Liver (tissue), 3 donors: ENCODE measurements at regions not wholly inside any gene's neighbourhood (a gene's known extent, or its start where the extent isn't known, plus 50 kb on each side); places are given as distances from the start of the nearest gene placed in this dataset.

ENCODE experiments used
- GABPA ChIP-seq, 2 donors: IDR thresholded peaks in 1 of 2; conservative IDR thresholded peaks in 1 of 2; 2 replicates each; pipeline ENCODE4 v1.6.1; 2016; ENCODE audit warnings: antibody characterized with exemption in 2 of 2, mild to moderate bottlenecking in 1 of 2, moderate library complexity in 1 of 2
- HNF4G ChIP-seq: IDR thresholded peaks from 2 replicates; pipeline ENCODE4 v1.6.1; 2016; ENCODE audit warnings: antibody characterized with exemption
- JUND ChIP-seq, 2 donors: IDR thresholded peaks; 2 replicates each; pipeline ENCODE4 v1.6.1; 2016; ENCODE audit warnings: antibody characterized with exemption in 2 of 2
- RXRA ChIP-seq, 2 donors: IDR thresholded peaks; 2 replicates each; pipeline ENCODE4 v1.6.1; 2017 to 2018; ENCODE audit warnings: antibody characterized with exemption in 2 of 2, mild to moderate bottlenecking in 1 of 2
- YY1 ChIP-seq: IDR thresholded peaks from 2 replicates; pipeline ENCODE4 v1.6.1; 2016; ENCODE audit warnings: antibody characterized with exemption, mild to moderate bottlenecking
- TF ChIP-seq, protein P1 (sequence below): fragments of 150-350 bp; IDR thresholded peaks from 2 replicates; pipeline ENCODE4 v1.5.1; 2017; ENCODE audit warnings: improper control_type of control experiment, low read depth, low read length; ENCODE audit not compliant: missing input control
- TF ChIP-seq, protein P2 (sequence below): IDR thresholded peaks from 2 replicates; pipeline ENCODE4 v1.6.1; 2016; ENCODE audit warnings: antibody characterized with exemption, mild to moderate bottlenecking
- TF ChIP-seq, protein P3 (sequence below): IDR thresholded peaks from 2 replicates; pipeline ENCODE4 v1.6.1; 2016; ENCODE audit warnings: antibody characterized with exemption
- TF ChIP-seq, protein P4 (sequence below): IDR thresholded peaks from 2 replicates; pipeline ENCODE4 v1.6.1; 2016; ENCODE audit warnings: antibody characterized with exemption
- donor health status: healthy.
- donor health status: healthy.

DNA sequence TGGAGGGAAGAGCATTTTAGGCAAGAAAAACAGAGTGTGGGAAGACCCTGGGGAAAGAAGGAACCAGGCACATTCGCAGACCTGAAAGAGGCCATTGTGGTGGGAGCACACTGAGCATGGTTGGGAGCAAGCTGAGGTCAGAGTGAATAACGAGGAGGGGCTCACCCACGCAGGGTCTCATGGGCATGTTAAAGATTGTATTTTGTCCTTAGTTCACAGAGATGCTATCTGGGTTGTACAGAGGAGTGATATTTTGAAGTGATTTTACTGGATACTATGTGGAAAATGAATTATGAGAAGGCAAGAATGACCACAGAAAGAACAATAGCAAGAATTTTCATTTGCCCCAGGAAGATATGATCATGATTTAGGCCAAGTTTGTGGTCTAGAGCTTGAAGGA lies 578.3 kb upstream of the NR5A2 start:
- TF ChIP-seq, protein P1, sequence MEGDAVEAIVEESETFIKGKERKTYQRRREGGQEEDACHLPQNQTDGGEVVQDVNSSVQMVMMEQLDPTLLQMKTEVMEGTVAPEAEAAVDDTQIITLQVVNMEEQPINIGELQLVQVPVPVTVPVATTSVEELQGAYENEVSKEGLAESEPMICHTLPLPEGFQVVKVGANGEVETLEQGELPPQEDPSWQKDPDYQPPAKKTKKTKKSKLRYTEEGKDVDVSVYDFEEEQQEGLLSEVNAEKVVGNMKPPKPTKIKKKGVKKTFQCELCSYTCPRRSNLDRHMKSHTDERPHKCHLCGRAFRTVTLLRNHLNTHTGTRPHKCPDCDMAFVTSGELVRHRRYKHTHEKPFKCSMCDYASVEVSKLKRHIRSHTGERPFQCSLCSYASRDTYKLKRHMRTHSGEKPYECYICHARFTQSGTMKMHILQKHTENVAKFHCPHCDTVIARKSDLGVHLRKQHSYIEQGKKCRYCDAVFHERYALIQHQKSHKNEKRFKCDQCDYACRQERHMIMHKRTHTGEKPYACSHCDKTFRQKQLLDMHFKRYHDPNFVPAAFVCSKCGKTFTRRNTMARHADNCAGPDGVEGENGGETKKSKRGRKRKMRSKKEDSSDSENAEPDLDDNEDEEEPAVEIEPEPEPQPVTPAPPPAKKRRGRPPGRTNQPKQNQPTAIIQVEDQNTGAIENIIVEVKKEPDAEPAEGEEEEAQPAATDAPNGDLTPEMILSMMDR: no peak
- TF ChIP-seq, protein P2, sequence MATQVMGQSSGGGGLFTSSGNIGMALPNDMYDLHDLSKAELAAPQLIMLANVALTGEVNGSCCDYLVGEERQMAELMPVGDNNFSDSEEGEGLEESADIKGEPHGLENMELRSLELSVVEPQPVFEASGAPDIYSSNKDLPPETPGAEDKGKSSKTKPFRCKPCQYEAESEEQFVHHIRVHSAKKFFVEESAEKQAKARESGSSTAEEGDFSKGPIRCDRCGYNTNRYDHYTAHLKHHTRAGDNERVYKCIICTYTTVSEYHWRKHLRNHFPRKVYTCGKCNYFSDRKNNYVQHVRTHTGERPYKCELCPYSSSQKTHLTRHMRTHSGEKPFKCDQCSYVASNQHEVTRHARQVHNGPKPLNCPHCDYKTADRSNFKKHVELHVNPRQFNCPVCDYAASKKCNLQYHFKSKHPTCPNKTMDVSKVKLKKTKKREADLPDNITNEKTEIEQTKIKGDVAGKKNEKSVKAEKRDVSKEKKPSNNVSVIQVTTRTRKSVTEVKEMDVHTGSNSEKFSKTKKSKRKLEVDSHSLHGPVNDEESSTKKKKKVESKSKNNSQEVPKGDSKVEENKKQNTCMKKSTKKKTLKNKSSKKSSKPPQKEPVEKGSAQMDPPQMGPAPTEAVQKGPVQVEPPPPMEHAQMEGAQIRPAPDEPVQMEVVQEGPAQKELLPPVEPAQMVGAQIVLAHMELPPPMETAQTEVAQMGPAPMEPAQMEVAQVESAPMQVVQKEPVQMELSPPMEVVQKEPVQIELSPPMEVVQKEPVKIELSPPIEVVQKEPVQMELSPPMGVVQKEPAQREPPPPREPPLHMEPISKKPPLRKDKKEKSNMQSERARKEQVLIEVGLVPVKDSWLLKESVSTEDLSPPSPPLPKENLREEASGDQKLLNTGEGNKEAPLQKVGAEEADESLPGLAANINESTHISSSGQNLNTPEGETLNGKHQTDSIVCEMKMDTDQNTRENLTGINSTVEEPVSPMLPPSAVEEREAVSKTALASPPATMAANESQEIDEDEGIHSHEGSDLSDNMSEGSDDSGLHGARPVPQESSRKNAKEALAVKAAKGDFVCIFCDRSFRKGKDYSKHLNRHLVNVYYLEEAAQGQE: no peak
- TF ChIP-seq JUND (IDR thresholded peaks at IDR 0.05) (no peak), RXRA (IDR thresholded peaks at IDR 0.05) (no peak), GABPA (IDR thresholded peaks at IDR 0.05 in 1 of 2, conservative IDR thresholded peaks at IDR 0.05 in 1 of 2) (no peak), YY1 (no peak), HNF4G (no peak)
- TF ChIP-seq, protein P3, sequence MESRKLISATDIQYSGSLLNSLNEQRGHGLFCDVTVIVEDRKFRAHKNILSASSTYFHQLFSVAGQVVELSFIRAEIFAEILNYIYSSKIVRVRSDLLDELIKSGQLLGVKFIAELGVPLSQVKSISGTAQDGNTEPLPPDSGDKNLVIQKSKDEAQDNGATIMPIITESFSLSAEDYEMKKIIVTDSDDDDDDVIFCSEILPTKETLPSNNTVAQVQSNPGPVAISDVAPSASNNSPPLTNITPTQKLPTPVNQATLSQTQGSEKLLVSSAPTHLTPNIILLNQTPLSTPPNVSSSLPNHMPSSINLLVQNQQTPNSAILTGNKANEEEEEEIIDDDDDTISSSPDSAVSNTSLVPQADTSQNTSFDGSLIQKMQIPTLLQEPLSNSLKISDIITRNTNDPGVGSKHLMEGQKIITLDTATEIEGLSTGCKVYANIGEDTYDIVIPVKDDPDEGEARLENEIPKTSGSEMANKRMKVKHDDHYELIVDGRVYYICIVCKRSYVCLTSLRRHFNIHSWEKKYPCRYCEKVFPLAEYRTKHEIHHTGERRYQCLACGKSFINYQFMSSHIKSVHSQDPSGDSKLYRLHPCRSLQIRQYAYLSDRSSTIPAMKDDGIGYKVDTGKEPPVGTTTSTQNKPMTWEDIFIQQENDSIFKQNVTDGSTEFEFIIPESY: no peak
- TF ChIP-seq, protein P4, sequence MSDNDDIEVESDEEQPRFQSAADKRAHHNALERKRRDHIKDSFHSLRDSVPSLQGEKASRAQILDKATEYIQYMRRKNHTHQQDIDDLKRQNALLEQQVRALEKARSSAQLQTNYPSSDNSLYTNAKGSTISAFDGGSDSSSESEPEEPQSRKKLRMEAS: no peak
